IPS-NIHi7 (cell line): ENCODE measurements at regions not wholly inside any gene's neighbourhood (a gene's known extent, or its start where the extent isn't known, plus 50 kb on each side); places are given as distances from the start of the nearest gene placed in this dataset.

Source experiments
- DNase-seq: peaks from one replicate; pipeline ENCODE4 v3.0.0; 2012; ENCODE audit warnings: mixed read lengths; ENCODE audit errors: extremely low spot score

- no peak for DNase-seq
Observed at GRCh38 chr13:79781829-79782540, 301.0 kb downstream of the NDFIP2 start.

- no peak for DNase-seq
Observed at GRCh38 chr13:79780240-79780639, 299.3 kb downstream of the NDFIP2 start.

GRCh38 chr13:79779761-79780160 is 298.8 kb downstream of the NDFIP2 start:
- DNase-seq = peak; percentile 19

- no peak for DNase-seq
Observed at GRCh38 chr13:79778741-79779460, 297.9 kb downstream of the NDFIP2 start.

GRCh38 chr13:79777504-79777903 is 296.5 kb downstream of the NDFIP2 start:
- no peak for DNase-seq

GRCh38 chr13:79776531-79777295 is 295.8 kb downstream of the NDFIP2 start:
- no peak for DNase-seq

- DNase-seq = peak; percentile 50
Observed at GRCh38 chr13:79775830-79776229, 294.9 kb downstream of the NDFIP2 start.

- DNase-seq = no peak
Observed at GRCh38 chr13:79772811-79773210, 291.9 kb downstream of the NDFIP2 start.

- DNase-seq = no peak
Observed at GRCh38 chr13:79771493-79771892, 290.5 kb downstream of the NDFIP2 start.

GRCh38 chr13:79770056-79770455 is 289.1 kb downstream of the NDFIP2 start:
- DNase-seq = no peak

GRCh38 chr13:79767126-79767525 is 286.2 kb downstream of the NDFIP2 start:
- DNase-seq = no peak

- no peak for DNase-seq
Observed at GRCh38 chr13:79765331-79765730, 284.4 kb downstream of the NDFIP2 start.

GRCh38 chr13:79749984-79750551 is 269.1 kb downstream of the NDFIP2 start:
- DNase-seq = peak; percentile 39

- no peak for DNase-seq
Observed at GRCh38 chr13:79749566-79749965, 268.6 kb downstream of the NDFIP2 start.

- no peak for DNase-seq
Observed at GRCh38 chr13:79745081-79745480, 264.1 kb downstream of the NDFIP2 start.

- DNase-seq = no peak
Observed at GRCh38 chr13:79742923-79743322, 262.0 kb downstream of the NDFIP2 start.

- DNase-seq = peak; percentile 18
Observed at GRCh38 chr13:79740991-79741390, 260.0 kb downstream of the NDFIP2 start.

- no peak for DNase-seq
Observed at GRCh38 chr13:79736356-79736755, 255.4 kb downstream of the NDFIP2 start.

- no peak for DNase-seq
Observed at GRCh38 chr13:79735228-79735627, 254.3 kb downstream of the NDFIP2 start.

- DNase-seq = no peak
Observed at GRCh38 chr13:79727086-79727485, 246.1 kb downstream of the NDFIP2 start.

GRCh38 chr13:79725841-79726240 is 244.9 kb downstream of the NDFIP2 start:
- DNase-seq = no peak
